GM12865 (cell line): ENCODE measurements at regions not wholly inside any gene's neighbourhood (a gene's known extent, or its start where the extent isn't known, plus 50 kb on each side); places are given as distances from the start of the nearest gene placed in this dataset.

ENCODE experiments used
- DNase-seq: peaks from one replicate; pipeline ENCODE4 v3.0.0; 2010; ENCODE audit warnings: low read depth
- H3K4me3 ChIP-seq: 2 replicates; pipeline ENCODE4 v1.5.1; 2011; ENCODE audit warnings: mild to moderate bottlenecking, low read depth, low read length, control low read depth
- TF ChIP-seq, protein P1 (sequence below): IDR thresholded peaks from 2 replicates; pipeline ENCODE4 v1.5.1; 2011; ENCODE audit warnings: low read length, control low read depth, low read depth, inconsistent platforms; ENCODE audit not compliant: insufficient read depth; ENCODE audit errors: missing control alignments

DNA sequence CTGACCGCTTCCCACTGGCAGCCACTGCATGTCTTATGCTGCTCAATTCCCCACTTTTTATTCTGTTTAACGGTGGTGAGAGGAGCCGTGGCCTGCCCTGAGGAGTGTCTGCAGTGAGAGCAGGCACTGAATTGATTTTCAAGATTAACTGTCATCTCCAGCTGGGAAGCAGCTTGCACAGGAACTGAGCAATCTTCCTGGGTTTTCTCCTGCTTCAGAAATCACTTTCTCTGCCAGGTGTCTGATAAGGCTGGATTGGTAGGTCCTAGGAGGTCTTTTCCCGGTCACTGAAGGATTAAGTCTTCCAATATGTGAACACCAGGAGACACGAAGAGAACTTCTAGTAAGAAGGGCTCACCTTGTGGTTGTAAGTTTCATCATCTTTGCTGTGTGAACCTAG is 181.1 kb upstream of the RAD23B start:
- TF ChIP-seq, protein P1, sequence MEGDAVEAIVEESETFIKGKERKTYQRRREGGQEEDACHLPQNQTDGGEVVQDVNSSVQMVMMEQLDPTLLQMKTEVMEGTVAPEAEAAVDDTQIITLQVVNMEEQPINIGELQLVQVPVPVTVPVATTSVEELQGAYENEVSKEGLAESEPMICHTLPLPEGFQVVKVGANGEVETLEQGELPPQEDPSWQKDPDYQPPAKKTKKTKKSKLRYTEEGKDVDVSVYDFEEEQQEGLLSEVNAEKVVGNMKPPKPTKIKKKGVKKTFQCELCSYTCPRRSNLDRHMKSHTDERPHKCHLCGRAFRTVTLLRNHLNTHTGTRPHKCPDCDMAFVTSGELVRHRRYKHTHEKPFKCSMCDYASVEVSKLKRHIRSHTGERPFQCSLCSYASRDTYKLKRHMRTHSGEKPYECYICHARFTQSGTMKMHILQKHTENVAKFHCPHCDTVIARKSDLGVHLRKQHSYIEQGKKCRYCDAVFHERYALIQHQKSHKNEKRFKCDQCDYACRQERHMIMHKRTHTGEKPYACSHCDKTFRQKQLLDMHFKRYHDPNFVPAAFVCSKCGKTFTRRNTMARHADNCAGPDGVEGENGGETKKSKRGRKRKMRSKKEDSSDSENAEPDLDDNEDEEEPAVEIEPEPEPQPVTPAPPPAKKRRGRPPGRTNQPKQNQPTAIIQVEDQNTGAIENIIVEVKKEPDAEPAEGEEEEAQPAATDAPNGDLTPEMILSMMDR = no peak

DNA sequence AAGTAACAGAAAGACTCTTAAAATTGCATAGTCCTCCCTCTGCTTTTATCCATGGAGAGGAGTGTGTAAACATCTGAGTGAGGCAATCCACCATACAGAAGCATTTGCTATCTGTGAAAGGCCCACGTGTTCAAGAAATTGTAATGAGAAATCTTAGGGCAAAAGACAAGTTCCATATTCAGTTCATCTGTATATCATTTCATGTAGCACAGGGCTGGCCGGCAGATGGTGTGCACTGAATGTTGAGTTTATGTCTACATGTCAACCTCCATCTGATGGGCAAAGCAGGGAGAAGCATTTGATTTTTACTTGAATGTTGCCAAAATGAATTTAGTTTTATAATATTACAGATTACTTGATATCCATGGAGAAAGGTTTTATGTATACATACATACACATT is 179.5 kb upstream of the RAD23B start:
- TF ChIP-seq, protein P1 = no peak
- H3K4me3 ChIP-seq = no peak overlapping the region
- no peak for DNase-seq

More for the DNA sequence above, 181.1 kb upstream of the RAD23B start:
- H3K4me3 ChIP-seq = no peak overlapping the region
- DNase-seq = no peak

DNA sequence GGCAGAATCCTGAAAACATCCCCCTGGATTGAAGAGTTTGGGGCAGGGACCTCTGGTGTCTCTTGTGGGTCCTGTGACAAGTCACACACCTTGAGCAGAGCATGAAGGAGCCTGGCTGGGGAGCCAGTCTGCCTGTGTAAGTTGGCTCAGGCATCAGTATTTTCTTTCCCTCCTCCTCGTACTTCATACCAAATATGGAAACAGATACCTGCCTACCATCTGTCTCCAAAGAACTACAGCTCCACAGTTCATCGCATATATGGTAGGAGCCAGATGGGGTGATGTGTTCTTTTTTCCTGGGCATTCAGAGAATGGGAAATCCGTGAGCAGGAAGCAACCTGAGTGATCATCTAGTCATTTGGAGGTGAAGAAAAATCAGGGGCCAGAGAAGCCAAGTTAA is 177.3 kb upstream of the RAD23B start:
- TF ChIP-seq, protein P1 = no peak
- no peak overlapping the region for H3K4me3 ChIP-seq
- DNase-seq = no peak

DNA sequence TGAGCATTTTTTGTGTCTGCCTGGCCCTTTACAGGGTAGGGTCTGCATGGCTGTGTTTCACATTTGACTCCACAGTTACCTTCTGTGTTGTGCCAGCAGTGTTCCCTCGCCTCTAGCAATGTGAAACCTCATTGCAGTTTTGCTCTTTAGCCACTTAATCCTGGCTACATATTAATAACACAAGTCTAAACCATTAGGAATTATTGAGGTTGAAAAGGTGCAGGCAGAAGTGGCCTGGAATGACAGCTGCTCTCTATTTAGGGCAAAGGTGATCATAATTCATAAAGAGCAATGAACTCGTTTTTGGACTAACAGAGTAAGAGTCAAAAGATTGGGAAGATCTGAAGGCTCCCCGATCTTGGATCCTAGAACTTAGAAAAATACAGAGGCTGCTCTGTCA is 176.7 kb upstream of the RAD23B start:
- H3K4me3 ChIP-seq = no peak overlapping the region
- TF ChIP-seq, protein P1 = no peak
- DNase-seq = no peak

DNA sequence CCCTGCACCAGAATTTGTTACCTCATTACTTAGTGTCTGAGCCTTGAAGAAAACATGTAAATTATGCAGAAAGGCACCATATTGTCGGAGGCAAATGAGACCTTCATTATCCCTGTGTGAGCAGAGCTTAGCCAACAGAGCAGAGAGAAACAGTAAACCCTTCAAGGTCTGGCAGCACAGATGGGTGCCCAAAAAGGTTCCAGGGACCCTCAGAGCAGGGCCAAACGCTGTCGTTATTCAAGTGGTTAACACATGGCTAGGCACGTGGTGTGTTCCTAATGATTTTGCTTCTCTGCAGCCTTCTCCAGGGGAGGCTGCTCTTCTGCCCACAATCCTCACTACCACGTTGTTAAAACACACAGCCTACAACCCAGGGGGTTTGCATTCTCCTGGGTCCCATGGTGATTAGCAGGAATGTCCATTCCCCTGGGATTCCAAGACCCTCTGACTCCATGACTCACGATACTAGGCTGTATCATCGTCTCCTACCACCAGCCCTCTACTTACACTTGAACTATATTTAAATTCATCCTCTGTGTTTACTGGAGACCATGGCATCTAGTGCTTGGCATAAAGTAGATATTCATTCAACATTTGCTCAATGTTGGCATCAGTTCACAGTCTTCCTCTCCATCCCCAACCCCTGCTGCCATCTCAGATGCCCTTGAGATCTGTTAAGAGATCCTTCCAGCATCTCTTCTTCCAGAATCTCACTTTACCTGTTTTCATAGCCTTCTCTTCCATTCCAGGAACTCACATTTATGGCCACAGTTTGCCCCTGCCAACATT is 174.5 kb upstream of the RAD23B start:
- no peak overlapping the region for H3K4me3 ChIP-seq
- no peak for DNase-seq
- TF ChIP-seq, protein P1 = no peak

DNA sequence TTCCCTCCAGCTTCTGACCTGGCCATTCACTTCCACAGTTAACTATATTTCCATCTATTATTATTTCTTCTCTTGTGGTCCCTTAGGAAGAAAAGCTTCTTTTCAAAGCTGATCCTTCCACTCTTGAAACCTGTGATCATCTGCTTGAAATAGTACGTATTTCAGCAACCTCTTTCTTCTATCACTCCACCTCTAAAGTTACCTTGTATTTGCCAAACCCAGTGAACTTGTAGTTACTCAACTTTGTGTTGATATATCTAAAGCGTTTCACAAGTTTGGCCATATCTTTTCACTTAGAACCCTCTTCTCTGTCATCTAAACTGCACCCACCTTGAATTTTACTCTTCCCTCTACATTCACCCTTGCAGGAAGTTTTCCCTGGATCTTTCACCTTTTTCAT is 173.8 kb upstream of the RAD23B start:
- TF ChIP-seq, protein P1 = no peak
- no peak overlapping the region for H3K4me3 ChIP-seq
- no peak for DNase-seq

DNA sequence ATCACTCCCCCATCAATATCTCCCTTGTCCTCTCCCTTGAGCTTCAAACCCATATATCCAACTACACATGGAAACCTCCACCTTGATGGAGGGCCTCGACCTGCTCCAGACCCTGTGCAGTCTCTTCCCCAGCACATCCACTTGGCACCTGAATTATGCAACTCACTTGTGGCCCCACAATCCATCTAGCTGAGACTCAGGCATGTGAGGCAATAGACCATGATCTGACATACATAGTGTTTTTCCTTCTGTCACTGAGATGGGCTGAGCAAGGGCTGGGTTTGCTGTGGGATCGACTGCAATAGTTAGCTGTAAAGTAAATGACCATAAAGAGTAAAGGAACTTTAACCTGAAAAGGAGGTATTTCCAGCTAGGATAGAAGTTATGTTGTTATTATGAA is 172.9 kb upstream of the RAD23B start:
- DNase-seq = no peak
- TF ChIP-seq, protein P1 = no peak
- no peak overlapping the region for H3K4me3 ChIP-seq
